GM12875 (cell line): ENCODE measurements at regions not wholly inside any gene's neighbourhood (a gene's known extent, or its start where the extent isn't known, plus 50 kb on each side); places are given as distances from the start of the nearest gene placed in this dataset.

ENCODE experiments used
- H3K4me3 ChIP-seq: one replicate; pipeline ENCODE4 v1.5.1; 2011; ENCODE audit warnings: low read depth, low read length, control low read depth
- TF ChIP-seq, protein P1 (sequence below): IDR thresholded peaks from 2 replicates; pipeline ENCODE4 v1.5.1; 2011; ENCODE audit warnings: low read depth, mild to moderate bottlenecking, control low read depth, inconsistent platforms, low read length, moderate library complexity, borderline replicate concordance; ENCODE audit not compliant: insufficient read depth

DNA sequence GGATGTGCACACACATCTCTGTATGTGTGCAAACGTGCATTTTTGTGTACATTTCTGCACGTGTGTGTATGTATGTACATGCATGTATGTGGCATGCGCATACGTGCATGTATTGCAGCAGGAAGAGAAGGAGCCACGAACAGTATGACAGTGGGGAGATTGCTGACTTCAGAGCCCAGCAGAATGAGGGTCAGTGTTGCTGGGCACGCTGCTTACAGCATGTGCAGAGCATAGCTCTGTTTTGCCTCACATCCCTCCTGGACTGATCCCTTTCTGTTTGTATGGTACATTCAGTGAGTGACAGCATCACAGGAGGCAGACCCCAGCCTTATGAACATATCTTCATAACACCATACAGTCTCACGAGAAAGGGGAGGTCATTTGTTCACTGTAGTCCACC, 934.0 kb upstream of the EEF2KMT start:
- TF ChIP-seq, protein P1, sequence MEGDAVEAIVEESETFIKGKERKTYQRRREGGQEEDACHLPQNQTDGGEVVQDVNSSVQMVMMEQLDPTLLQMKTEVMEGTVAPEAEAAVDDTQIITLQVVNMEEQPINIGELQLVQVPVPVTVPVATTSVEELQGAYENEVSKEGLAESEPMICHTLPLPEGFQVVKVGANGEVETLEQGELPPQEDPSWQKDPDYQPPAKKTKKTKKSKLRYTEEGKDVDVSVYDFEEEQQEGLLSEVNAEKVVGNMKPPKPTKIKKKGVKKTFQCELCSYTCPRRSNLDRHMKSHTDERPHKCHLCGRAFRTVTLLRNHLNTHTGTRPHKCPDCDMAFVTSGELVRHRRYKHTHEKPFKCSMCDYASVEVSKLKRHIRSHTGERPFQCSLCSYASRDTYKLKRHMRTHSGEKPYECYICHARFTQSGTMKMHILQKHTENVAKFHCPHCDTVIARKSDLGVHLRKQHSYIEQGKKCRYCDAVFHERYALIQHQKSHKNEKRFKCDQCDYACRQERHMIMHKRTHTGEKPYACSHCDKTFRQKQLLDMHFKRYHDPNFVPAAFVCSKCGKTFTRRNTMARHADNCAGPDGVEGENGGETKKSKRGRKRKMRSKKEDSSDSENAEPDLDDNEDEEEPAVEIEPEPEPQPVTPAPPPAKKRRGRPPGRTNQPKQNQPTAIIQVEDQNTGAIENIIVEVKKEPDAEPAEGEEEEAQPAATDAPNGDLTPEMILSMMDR = no peak
- H3K4me3 ChIP-seq = no peak overlapping the region

DNA sequence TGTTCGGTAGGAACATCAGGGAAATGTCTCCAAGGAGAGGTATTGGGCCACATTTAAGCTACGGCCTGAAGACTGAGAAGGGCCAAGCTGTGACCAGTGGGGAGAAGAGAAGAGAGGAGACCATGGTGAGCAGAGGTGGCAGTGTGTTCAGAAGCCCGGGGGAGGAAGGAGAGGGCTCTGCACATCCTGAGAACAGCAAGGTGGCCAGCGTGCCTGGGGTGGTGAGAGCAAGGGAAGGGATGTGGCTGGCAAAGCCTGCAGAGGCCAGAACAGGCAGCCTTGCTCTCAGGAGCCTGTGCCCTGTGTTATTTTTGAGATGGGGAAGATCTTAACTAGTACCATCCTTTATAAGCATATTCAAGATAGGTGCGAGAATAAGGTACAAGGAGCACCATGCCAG, 933.5 kb upstream of the EEF2KMT start:
- H3K4me3 ChIP-seq = no peak overlapping the region
- TF ChIP-seq, protein P1 = no peak

DNA sequence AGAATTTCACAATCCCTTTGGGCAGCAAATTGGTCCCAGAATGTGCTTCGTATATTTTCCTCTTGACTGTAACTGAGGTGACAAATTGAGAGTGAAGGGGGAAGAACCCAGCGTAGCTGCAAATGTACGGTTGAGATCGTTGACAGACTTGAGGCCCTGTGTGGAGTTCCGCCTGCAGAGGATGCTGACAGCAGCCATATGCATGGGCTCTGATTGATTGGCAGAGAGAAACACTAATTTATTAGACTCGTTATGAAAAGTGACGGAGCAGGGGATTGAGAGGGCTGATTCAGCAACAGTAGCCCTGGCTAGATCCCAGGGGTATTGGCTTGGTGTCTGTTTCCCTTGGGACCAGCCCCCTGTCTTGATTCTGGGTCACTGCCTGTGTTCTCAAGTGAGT, 930.1 kb upstream of the EEF2KMT start:
- no peak overlapping the region for H3K4me3 ChIP-seq
- TF ChIP-seq, protein P1 = no peak

DNA sequence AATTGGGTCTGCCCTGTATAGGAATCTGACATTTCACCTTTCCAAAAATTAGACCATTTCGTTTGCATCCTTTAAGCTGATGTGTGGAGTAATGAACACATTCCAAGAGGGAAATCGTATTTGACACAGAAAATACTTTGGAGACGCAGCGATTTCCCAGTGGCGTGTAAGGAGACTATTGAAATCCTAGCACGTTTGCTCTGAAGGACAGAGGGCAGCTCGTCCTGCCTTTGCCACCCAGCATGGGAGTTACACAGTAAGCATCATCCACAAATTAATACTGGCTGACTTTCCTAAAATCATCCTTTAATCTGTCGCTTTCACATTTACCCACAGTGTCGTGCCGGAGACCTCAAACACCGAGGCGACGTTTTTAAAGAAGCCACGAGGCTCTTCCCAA, 925.9 kb upstream of the EEF2KMT start:
- H3K4me3 ChIP-seq = no peak overlapping the region
- TF ChIP-seq, protein P1 = no peak

DNA sequence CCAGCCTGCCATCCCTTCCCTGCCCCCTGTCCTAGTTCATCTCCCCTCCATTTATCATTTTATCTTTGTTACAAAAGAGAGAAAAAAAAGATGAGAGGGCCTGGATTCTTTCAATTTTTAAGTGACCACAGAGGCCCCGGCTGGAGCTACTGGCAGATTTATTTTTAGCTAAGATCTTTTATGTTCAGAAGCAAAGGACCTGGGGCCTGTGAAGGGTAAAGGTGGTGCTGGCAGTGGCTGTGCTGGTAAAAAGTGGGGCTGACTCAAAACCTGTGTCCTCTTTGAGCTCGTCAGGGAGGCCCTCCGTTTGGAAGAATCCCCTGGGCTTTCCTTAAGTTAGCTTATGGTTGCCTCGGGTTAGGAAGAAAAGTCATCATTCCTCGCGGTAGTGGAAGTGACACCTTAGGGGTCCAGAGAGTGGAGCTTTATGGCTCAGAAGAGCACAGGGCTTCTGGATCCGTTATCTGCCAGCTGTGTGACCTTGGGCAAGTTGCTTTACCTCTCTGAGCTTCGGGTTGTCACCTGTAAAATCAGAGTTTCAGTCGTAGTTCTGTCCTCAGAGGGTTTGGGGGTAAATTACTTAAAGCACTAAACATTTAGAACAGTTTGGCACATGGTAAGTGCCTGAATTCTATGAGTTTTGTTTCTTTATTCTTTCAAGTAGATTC, 923.8 kb upstream of the EEF2KMT start:
- H3K4me3 ChIP-seq = no peak overlapping the region
- TF ChIP-seq, protein P1 = no peak

DNA sequence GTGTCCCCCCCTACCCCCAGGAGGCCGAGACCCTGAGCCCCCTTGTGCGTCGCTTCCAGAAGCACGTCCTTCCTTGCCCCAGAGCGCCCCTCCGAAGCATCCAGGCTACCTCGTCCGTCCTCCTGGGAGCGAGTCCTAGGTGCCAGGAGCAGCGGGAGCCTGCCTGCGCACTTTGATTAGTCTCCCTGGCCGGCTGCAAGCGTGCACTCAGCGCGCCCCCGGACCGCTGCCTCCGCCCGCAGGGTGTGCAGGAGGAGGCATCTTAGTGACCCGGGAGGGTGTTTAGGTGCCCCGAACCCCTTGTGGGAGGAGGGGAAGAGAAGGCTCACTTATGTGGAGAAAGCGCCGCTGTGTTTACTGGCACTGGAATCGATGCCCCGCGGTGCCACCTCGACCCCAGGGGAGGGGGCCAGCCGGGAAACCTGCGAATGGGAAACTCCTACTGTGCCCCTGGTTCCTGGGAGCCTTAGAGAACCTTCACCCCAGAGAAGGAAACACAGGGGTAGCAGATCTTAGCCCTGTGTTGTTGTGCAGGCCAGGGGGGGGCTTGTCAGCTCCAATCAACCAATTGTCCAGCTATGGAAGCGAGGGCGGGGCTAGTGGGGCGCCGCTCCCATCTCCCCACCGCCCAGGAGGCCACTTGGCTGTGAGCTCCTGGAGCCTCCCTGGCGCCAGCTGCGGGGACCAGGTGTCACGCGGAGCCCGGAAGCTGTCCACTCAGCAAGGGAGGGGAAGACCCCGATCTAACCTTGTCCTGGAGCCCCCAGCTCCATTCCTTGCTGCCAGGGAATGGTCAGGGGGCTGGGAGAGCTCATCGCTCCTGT, 922.8 kb upstream of the EEF2KMT start:
- H3K4me3 ChIP-seq = no peak overlapping the region
- TF ChIP-seq, protein P1 = no peak
